T follicular helper cell (primary cell): ENCODE measurements at regions not wholly inside any gene's neighbourhood (a gene's known extent, or its start where the extent isn't known, plus 50 kb on each side); places are given as distances from the start of the nearest gene placed in this dataset.

Experiments
- DNase-seq: peaks from one replicate; pipeline ENCODE4 v3.0.0-alpha.2; 2020; ENCODE audit warnings: low read depth

DNA sequence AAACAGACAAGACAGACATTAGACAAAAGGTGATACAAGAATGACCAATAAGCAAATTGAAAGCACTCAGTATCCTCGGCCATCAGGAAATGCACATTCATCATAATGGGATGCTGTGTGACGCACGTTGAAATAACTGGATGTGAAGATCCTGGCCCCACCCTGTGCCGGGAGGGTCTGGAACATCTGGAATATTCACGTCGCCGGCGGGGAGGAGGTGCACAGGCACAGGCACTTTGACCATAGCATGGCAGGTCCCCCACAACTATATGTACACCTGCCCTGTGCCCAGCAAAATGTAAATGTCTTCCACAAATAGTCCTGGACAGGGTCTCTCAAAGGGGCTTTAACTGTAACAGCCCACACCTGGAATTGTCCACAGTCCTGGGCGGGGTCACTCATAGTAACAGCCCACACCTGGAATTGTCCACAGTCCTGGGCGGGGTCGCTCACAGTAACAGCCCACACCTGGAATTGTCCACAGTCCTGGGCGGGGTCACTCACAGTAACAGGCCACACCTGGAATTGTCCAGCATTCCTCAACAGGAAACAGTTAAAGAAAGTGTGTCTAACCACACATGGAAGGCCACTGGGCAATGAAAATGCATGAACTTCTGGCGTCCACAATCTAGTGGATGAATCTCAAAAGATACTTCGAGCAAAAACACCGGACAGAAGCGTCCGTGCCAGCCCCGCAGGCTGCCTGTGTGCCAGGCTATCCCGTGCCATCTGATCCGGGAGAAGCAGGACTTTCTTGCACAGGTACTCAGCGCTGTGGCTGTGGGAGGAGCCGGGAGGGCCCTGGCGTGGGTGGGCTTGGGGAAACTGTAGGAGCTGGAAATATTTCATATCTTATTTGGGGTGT is 113.4 kb downstream of the RTP5 start:
- no peak for DNase-seq

DNA sequence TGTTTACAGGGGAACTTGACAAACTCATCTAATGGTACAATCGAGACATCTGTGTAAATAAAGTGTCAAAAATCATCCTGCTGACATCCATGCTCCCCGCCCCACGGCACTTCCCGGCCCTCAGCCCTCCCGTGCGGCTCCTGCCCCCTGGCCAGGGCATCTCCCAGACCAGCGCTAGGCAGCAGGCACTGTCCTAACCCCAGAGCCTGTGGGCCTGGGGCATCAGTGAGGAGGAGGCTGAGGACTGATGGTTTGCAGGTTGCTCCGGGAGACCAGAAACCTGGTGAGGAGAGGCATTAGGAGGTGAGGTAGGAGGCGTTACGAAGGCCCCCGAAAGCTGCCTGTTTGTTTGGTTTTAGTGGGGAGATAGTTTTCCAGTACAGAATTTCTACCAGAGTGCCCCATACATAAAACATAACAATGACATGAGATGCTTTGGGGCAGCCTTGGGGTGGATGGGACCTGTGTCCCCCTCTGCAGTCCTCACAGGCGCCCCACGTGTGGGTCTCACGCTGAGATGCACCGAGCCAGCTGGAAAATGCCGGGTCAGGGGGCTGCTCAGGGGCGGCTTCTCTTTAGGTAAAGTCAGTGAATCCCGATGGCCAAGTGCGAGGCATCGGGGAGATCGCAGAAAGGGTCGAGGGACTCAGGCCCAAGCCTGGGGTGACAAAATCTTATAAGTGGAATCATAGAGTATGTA is 114.2 kb downstream of the RTP5 start:
- no peak for DNase-seq

DNA sequence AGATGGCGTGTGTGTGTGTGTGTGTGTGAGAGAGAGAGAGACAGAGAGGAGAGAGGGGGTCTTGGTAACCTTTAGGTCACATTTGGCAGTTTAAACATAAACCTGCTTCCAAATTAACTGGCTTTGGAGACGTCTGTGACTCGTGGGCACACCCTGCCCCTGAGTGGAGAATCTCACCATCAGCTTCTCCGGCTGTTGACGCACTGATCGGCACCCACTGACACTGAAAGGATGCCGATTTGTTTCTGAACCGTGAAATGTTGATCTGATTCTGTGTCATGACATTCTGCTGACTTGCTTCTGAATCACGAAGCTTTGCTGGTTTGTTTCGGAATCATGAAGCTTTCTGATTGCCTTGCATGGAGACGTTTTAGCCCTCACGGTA is 114.7 kb downstream of the RTP5 start:
- no peak for DNase-seq

DNA sequence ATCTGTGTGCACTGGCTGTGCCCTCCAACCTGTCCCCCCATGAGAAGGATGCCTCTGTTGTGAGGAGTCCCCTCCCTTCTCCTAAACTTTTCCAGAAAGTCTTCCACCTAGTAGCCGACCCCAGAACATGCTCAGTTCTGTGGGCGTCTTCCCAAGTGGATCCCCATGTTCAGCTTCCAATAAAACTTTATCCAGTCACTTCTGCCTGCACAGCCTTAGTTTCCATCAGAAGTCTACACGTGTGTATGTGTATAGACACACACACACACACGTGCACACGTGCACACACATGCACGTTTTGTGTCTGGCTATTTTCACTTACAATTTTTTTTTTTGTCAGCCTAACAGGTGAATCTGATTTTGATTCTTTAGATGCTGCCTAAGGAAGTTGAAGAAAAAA is 115.1 kb downstream of the RTP5 start:
- no peak for DNase-seq

DNA sequence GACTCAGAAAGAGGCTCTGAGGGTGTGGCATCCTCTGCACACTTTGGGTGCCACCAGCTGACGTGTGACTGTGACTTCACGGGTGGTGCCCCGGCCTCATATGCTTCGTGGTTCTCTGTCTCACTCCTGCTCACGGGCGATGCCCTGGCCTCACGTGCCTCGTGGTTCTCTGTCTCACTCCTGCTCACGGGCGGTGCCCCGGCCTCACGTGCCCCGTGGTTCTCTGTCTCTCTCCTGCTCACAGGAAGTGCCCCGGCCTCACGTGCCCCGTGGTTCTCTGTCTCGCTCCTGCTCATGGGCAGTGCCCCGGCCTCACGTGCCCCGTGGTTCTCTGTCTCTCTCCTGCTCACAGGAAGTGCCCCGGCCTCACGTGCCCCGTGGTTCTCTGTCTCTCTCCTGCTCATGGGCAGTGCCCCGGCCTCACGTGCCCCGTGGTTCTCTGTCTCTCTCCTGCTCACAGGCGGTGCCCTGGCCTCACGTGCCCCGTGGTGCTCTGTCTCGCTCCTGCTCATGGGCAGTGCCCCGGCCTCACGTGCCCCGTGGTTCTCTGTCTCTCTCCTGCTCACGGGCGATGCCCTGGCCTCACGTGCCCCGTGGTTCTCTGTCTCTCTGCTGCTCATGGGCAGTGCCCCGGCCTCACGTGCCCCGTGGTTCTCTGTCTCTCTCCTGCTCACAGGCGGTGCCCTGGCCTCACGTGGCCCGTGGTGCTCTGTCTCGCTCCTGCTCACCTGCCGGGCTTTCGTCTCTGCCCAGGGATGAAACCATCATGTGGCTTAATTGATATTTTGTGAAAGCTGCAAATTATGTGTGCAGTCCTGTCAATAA is 115.8 kb downstream of the RTP5 start:
- DNase-seq = peak; percentile 63

DNA sequence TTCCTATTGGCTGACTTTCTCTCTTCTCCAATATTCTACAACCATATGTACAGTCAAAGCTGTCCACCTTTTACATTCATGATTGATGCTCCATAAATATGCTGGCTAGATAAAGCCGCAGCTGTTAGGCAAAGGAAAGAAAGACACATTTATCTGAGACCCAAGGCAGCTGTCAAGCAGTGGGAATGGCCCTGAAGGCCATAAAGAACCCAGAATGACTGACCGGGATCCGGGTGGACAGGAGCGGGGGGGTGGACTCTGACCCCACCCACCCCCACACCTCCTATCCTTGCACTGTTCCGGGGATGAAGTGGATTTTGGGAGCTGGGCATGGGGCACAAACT is 116.4 kb downstream of the RTP5 start:
- DNase-seq = no peak

DNA sequence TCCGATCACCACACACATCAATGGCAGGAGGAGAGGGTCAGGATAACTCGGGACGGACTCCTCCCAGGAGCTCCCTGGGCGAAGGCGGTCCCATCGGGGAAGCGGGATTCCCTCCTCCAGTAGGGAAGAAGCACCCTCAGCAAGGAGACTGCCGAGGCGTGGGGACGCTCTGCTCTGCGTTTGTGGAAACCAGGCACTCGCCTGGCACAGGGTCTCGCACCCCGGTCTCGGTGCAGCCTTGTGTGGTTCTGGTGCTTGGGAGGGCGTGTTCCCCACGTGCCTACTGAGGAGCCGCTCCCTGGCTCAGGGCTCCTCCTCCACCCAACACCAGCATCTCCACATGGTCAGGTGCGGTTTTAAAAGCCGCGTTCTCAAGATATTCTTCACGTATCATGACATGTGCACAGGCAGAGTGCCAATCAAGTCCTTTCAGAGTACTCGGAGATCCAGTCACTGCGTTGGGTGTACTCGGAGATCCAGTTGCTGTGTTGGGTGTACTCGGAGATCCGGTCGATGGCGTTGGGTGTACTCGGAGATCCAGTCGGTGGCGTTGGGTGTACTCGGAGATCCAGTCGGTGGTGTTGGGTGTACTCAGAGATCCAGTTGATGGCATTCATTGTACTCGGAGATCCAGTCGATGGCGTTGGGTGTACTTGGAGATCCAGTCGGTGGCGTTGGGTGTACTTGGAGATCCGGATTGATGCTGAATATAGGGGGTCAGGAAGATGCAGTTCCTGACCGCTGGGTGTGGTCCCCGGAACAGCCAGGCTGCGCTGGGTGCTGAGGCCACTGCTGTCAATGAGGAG is 117.5 kb downstream of the RTP5 start:
- DNase-seq = no peak

DNA sequence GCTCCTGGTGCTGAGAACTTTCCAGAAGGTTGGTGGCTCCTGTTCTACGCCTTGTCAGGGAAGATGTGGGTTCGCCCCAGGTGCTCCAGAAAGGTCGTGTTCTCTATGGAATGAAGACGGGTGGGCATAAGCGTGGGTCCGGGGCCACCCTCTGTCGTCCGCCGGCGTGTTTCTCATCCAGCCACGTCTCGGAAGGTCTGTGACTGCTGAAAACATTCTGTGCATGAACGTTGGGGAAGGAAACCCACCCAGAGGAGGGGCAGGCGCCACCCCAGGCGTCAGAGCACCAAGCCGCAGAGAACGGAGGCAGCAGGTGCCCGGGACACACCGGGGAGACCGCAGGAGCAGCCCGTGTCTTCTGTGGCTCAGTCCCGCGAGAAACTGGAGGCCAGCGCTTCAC is 118.2 kb downstream of the RTP5 start:
- DNase-seq = no peak

DNA sequence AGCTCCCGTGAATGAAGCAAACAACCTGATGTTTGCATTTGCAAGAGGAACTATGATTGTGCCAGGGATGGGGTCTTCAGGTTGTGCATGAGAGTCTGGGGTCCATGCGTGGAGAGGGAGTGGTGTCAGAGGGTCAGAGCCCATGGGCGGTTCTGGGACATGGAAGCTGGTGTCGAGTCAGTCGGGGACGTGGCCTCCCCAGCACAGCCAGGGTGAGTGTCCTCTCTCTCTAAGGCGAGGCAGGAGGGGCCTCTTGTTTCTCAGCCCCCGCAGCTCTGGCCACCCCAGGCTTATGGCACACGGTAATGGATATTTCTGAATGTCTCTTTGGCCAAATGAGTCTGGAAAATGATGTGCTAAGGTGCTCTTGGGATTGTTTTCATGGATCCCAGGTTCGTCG is 118.6 kb downstream of the RTP5 start:
- DNase-seq = no peak

DNA sequence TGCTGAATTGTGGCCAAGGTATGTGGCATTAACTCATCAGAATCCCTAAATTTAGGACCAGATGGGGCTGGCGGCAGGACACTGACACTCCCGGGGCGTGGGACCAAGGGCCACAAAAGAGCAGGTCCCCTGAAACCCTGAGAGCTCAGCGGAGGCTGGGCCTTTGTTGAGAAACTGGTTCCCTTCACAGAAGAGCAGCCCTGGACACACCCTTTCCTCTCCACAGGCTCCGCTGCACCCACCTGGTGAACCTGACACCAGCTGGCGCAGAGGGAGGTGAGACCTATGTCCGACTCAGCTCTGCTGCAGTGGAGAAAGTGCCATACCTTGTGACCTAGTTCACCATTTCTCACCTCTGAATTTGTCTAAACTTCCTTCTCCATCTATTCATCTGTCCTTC is 119.5 kb downstream of the RTP5 start:
- DNase-seq = no peak

DNA sequence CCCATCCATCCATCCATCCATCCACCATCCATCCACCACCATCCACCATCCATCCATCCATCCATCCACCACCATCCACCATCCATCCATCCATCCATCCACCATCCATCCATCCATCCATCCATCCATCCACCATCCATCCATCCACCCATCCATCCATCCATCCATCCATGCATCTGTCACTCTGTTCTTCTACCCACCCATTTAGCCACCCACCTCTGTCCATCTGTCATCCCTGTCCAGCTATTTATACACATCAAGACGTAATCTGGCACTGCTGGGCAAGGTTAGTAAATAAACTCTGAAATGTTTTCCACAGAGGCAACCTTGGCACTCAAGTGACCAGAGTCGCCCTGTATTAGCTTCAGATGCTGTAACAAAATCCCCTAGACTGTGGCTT is 120.9 kb downstream of the RTP5 start:
- DNase-seq = no peak

DNA sequence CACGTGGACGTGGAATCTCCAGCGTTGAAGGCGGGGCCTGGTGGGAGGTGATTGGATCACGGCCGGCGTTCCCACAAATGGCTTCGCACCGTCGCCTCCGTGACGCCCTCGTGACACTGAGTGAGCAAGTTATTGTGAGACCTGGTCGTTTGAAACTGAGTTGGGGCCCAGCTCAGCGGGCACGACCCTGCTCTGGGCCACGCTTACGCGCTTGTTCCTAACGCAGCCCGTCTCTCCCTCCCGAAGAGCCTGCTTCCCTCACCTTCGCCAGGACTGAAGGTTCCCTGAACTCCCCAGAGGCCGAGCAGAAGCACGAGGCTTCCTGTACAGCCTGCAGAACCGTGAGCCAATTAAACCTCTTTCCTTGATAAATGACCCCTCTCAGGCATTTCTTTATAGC is 121.8 kb downstream of the RTP5 start:
- DNase-seq = no peak

DNA sequence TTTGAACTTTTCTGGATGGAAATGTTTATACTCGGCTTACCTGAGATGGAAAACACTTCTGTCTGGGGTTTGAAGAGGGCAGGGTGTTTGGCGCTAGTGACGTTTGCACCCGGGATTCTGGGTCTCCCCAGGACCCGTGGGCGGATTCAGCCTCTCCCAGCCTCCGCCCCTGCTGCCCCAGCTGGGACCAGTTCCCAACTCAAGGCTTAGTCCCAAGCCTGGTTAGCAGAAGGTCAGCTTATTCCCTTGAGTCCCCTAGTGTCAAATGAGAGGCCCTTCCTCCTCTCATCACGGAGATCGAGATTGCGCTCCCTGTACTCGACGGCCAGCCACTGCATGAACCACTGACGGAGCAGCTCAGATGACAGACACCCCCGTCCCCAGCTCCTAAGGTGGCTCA is 123.2 kb downstream of the RTP5 start:
- DNase-seq = no peak

DNA sequence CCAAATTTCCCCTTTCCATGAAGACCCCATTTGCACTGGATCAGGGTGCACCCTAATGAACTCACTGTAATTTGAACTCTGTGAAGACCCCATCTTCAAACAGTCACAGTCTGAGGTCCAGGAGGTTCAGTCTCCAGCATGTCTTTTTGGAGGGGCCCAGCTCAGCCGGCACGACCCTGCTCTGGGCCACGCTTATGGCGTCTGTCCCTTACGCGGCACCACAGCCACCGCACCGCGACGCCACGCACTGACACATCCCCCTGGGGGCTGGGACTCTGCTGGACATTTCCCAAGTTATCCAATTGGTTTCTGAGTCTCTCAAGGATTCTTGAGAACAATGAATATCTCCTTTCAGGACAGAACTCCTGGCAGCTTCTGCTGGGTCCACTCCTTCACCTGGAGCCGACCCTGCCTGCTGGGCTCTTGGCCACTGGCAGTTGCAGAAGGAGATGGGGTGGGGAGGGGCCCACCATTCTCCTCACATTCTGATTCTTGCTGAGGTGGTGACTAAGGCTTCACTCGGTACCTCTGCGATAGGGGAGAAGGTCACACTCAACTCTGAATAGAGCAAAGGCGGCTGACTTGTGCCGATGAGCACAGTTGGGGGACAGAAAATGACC is 124.0 kb downstream of the RTP5 start:
- DNase-seq = no peak

DNA sequence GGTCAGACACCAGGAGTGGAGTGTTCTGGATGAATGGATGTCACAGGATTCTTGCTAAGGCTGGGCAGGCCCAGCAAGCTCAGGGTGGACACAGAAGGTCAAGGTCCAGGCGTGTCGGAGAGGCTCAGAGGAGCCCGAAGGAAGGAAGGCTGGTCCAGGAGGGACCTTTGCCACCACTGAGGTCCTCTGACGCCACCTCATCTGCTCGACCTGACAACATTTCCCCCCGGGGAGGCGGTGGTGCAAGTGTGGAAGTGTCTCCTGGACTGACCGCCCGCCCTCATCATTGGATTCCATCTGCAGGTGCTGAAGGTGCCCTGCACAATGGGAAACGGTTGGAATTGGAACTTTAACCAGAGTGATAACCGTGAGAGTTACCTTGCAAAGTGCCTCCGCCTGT is 124.6 kb downstream of the RTP5 start:
- no peak for DNase-seq

DNA sequence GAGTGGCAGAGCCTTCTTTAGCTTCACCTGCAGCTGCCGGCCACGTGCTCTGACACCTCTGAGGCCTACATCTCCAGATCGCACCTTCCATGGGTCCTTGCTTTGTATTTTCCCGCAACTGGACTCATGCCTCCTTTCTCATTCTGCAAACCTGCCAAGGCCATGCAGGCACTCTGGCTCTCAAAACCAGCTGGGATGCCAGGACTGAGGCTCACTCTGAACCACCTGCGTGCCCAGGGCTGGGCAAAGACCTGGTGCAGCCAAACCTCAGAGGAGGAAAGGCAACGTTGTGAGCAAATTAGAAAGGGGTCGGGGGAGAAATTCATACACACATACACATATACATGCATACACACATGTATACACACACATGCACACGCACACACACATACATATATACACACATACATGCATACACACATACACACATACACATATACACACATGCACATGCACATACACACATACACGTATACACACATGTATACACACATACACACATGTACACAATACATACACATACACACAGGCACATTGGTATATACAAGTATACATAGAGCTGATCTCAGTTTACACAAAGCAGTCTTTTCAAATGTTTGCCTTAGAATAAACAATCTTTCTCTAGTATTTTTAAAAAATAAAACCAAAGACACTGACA is 125.2 kb downstream of the RTP5 start:
- DNase-seq = no peak

DNA sequence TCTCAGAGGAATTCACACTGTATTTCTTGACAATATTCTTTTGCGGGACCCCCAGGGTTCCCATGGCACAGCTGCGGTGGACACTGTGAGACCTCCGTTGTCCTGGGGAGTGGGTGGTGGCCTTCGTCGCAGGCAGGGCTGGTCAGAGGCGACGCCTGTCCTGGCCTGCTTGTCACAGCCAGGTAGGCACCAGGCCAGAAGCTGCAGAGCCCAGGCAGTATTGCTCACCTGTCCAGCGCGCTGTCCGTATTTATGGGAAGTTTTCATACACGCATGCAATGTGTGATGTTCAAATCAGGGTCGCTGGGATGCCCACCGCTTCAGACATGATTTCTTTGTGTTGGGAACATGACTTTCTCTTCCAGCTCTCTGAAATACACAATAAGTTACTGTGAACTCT is 126.6 kb downstream of the RTP5 start:
- no peak for DNase-seq

DNA sequence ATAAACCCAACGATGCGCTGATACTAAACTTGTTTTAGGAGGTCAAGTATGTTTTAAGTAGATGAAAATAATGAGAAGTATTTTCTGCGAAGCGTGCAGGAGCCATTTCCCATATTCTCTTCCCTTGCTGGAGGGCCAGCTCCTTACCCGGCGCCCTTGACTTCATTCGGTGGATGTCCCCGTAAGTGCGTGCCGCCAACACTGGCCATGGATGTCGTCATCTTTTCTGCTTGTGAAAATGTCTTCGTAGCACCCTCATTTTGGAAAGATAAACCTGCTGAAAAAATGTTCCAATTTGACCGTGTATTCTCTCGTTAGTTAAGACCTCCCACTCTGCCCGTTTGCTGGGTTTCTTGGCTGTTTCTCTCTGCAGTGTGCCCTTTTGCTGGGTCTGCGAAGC is 127.5 kb downstream of the RTP5 start:
- DNase-seq = no peak

DNA sequence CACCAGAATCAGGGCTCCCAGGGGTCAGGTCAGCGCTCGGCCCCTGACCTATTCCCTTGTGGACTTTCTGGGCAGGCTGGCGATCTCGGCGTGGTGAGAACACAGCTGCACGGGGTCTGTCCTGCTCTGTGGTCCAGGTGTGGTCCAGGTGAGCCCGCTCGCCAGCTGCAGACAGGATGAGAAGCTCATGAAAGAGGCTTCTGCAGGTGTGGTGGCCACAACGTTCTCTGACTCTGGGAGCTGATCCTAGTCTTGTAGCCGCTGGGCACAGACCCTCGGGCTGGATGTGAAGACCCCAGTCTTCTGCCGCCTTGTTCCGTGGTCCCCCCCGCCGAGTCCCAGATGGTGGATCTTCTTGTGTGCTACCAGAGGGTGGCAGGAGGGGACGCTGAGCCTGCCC is 129.7 kb downstream of the RTP5 start:
- DNase-seq = no peak

DNA sequence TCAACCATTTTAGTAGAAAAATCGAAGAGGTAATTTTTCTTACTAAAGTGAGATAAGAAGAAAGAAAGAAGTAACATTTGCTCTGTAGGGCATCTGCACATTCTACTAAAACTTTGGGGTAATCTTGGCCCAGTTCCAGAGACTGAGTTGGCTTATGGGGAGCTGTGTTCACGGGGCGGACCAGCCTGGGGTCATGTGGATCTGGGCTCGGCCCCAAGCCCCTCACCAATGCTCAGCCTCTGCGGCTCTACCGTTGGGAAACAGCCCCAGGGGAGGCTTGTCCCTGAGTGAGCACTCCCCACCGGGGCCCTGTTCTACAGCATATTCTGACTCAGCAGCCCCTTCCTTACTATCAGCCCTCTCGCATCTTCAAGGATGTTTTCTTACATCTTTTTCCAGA is 132.3 kb downstream of the RTP5 start:
- DNase-seq = no peak

DNA sequence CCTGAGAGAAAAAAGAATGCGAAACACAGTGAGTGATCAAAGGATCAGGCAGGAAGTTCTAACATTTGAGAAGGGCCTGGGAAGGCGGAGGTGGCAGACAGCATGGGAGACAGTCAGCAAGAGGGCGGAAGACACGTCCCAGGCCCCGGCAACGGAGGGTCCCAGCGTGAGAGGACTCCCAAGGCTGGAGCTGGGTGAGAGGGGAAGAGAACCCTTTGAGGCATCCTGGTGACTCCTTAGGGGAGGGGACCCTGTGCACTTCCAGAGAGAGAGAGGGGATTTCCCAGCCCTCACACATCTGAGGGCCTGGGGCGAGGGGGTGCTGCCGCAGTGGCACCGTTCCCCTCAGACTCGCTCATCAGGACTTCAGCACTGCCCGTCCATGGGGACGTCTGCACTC is 133.4 kb downstream of the RTP5 start:
- DNase-seq = no peak
